ENCODE measurements at regions not wholly inside any gene's neighbourhood (a gene's known extent, or its start where the extent isn't known, plus 50 kb on each side); places are given as distances from the start of the nearest gene placed in this dataset.

GRCh38 chr10:109202111-109202510 is 721.2 kb downstream of the XPNPEP1 start:
- no peaks in the 10 kb centered on the region for H3K9me3 ChIP-seq (ENCODE audit: low read depth)
- WGBS (ENCODE audit: low lambda C conversion rate, missing lambda C conversion rate), result 84% methylated on average over 3 of the region's 3 CpGs
- DNase-seq (ENCODE audit: low spot score), result no peak

GRCh38 chr10:109200646-109201045 is 722.7 kb downstream of the XPNPEP1 start:
- Histone ChIP-seq H3K79me2 (no peaks in the 10 kb centered on the region), H3K27ac (no peak overlapping the region), H3K4me3 (no peak overlapping the region), H3K36me3 (replicated peaks; ENCODE audit: insufficient read depth, low read depth) (no peaks in the 10 kb centered on the region), H3K4me1 (ENCODE audit: insufficient read depth) (no peaks in the 10 kb centered on the region), H3K4me2 (no peak overlapping the region), H2AFZ (no peak overlapping the region), H3K27me3 (no peaks in the 10 kb centered on the region), H3K9me3 (ENCODE audit: low read depth) (no peaks in the 10 kb centered on the region), H3K9me2 (replicated peaks; ENCODE audit: insufficient read depth) (no peaks in the 10 kb centered on the region), H4K20me1 (ENCODE audit: insufficient read depth, poor library complexity, severe bottlenecking) (no peaks in the 10 kb centered on the region)
- WGBS (ENCODE audit: low lambda C conversion rate, missing lambda C conversion rate), result 79% methylated on average over 2 of the region's 2 CpGs
- no peak for DNase-seq (ENCODE audit: low spot score)
- TF ChIP-seq CTCF (IDR thresholded peaks at IDR 0.05; ENCODE audit: poor library complexity) (no peak), EZH2 (IDR thresholded peaks at IDR 0.05; ENCODE audit: borderline replicate concordance) (no peak), EZH2phosphoT487 (IDR thresholded peaks at IDR 0.05; ENCODE audit: low read depth, severe bottlenecking, unreplicated experiment) (no peak)

More at GRCh38 chr10:109202111-109202510, 721.2 kb downstream of the XPNPEP1 start:
- TF ChIP-seq EZH2 (IDR thresholded peaks at IDR 0.05; ENCODE audit: borderline replicate concordance) (no peak), EZH2phosphoT487 (IDR thresholded peaks at IDR 0.05; ENCODE audit: low read depth, severe bottlenecking, unreplicated experiment) (no peak), CTCF (IDR thresholded peaks at IDR 0.05; ENCODE audit: poor library complexity) (no peak)
- Histone ChIP-seq H4K20me1 (ENCODE audit: insufficient read depth, poor library complexity, severe bottlenecking) (no peaks in the 10 kb centered on the region), H2AFZ (no peak overlapping the region), H3K4me3 (no peak overlapping the region), H3K36me3 (replicated peaks; ENCODE audit: insufficient read depth, low read depth) (no peaks in the 10 kb centered on the region), H3K4me1 (ENCODE audit: insufficient read depth) (no peaks in the 10 kb centered on the region), H3K27me3 (no peaks in the 10 kb centered on the region), H3K9me2 (replicated peaks; ENCODE audit: insufficient read depth) (no peaks in the 10 kb centered on the region), H3K79me2 (no peaks in the 10 kb centered on the region), H3K27ac (no peak overlapping the region), H3K4me2 (no peak overlapping the region)

GRCh38 chr10:109191823-109192222 is 731.5 kb downstream of the XPNPEP1 start:
- H3K36me3 ChIP-seq (replicated peaks; ENCODE audit: insufficient read depth, low read depth), result no peaks in the 10 kb centered on the region

More at GRCh38 chr10:109191823-109192222, 731.5 kb downstream of the XPNPEP1 start:
- Histone ChIP-seq H2AFZ (no peak overlapping the region), H3K27me3 (no peaks in the 10 kb centered on the region), H3K4me2 (no peak overlapping the region), H3K4me3 (no peak overlapping the region), H4K20me1 (ENCODE audit: insufficient read depth, poor library complexity, severe bottlenecking) (no peaks in the 10 kb centered on the region), H3K79me2 (no peaks in the 10 kb centered on the region), H3K4me1 (ENCODE audit: insufficient read depth) (no peaks in the 10 kb centered on the region), H3K9me3 (ENCODE audit: low read depth) (no peaks in the 10 kb centered on the region), H3K9me2 (replicated peaks; ENCODE audit: insufficient read depth) (no peaks in the 10 kb centered on the region), H3K27ac (no peak overlapping the region)
- TF ChIP-seq CTCF (IDR thresholded peaks at IDR 0.05; ENCODE audit: poor library complexity), result no peak
- TF ChIP-seq EZH2 (IDR thresholded peaks at IDR 0.05; ENCODE audit: borderline replicate concordance), result no peak
- no peak for TF ChIP-seq EZH2phosphoT487 (IDR thresholded peaks at IDR 0.05; ENCODE audit: low read depth, severe bottlenecking, unreplicated experiment)
- WGBS (ENCODE audit: low lambda C conversion rate, missing lambda C conversion rate), result 65% methylated on average over 2 of the region's 2 CpGs
- DNase-seq (ENCODE audit: low spot score), result no peak
